Right lobe of liver (tissue), 6 donors: ENCODE measurements at regions not wholly inside any gene's neighbourhood (a gene's known extent, or its start where the extent isn't known, plus 50 kb on each side); places are given as distances from the start of the nearest gene placed in this dataset.

Source experiments
- ATAC-seq, 4 donors: fragments of 200-7000 bp; cut with Tn5 transposase; one replicate each; pipeline ENCODE4 v1.9.1; 2020; ENCODE audit warnings: mild to moderate bottlenecking in 4 of 4, moderate library complexity in 4 of 4
- DNase-seq, 3 donors: peaks; one replicate each; pipeline ENCODE4 v3.0.0-alpha.2; 2020
- H3K27ac ChIP-seq, 3 donors: fragments of 200-600 bp; one replicate each; pipeline ENCODE4 v1.8.0; 2022
- H3K27me3 ChIP-seq, 2 donors: fragments of 200-600 bp; one replicate each; pipeline ENCODE4 v1.8.0; 2022
- H3K36me3 ChIP-seq, 4 donors: fragments of 200-600 bp; sonication (generic) in 1 of 4; one replicate each; pipeline versions ENCODE4 v1.5.1 to v1.8.0; 2017 to 2022; ENCODE audit warnings: control low read depth in 1 of 4
- H3K4me1 ChIP-seq, 4 donors: fragments of 200-600 bp; sonication (generic) in 1 of 4; one replicate each; pipeline versions ENCODE4 v1.5.1 to v1.8.0; 2017 to 2022; ENCODE audit warnings: control low read depth in 1 of 4
- H3K4me3 ChIP-seq, 3 donors: fragments of 200-600 bp; one replicate each; pipeline ENCODE4 v1.8.0; 2022
- H3K9me3 ChIP-seq, 4 donors: fragments of 200-600 bp; sonication (generic) in 1 of 4; one replicate each; pipeline versions ENCODE4 v1.5.1 to v1.8.0; 2017 to 2022; ENCODE audit warnings: control low read depth in 1 of 4
- POLR2A ChIP-seq: fragments of 450-650 bp; IDR thresholded peaks from one replicate; pipeline ENCODE4 v1.6.1; 2017; ENCODE audit warnings: antibody characterized with exemption, mild to moderate bottlenecking
- WGBS: methylation state at CpG from one replicate; pipeline ENCODE4 v1.1.6; 2018; ENCODE audit warnings: low coverage, low lambda C conversion rate; ENCODE audit not compliant: insufficient coverage; ENCODE audit errors: missing lambda C conversion rate; 5-methylcytosine and 5-hydroxymethylcytosine counted together
- intact Hi-C, 2 donors: fragments of 100-400 bp; cut with DNase I; formaldehyde crosslinking; loops; one replicate each; pipeline versions ENCODE4 v1.11.2 to v1.14.1; 2022
- TF ChIP-seq, protein P1 (sequence below), 4 donors: fragments of 200-600 bp in 3 of 4; fragments of 450-650 bp in 1 of 4; IDR thresholded peaks; one replicate each; pipeline versions ENCODE4 v1.5.1 to v1.8.0; 2016 to 2022; ENCODE audit warnings: antibody characterized with exemption in 4 of 4, mild to moderate bottlenecking in 2 of 4
- donor health status: DM: no; HTN: yes; CAD: no.
- donor health status: DM: no; HTN: no; CAD: no.
- donor health status: DM: no; HTN: no; CAD: no.
- donor health status: DM: no; HTN: yes; CAD: no.
- donor health status: DM: no; HTN: yes; CAD: no.

DNA sequence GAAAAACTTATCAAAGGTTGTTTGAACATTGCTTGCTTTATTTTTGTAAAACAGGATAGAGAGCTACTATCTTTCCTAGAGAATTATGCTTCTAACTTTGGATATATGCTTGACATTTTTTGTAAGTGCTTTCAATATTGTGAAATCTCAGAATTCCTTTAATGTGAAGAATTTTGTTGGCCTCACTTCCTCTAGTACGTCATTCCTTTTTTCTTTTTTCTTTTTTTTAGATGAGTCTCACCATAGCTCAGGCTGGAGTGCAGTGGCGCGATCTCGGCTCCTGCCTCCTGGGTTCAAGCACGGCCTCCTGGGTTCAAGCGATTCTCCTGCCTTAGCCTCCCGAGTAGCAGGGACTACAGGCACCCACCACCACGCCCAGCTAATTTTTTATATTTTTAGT lies 668.1 kb downstream of the RFPL4B start:
- TF ChIP-seq, protein P1, sequence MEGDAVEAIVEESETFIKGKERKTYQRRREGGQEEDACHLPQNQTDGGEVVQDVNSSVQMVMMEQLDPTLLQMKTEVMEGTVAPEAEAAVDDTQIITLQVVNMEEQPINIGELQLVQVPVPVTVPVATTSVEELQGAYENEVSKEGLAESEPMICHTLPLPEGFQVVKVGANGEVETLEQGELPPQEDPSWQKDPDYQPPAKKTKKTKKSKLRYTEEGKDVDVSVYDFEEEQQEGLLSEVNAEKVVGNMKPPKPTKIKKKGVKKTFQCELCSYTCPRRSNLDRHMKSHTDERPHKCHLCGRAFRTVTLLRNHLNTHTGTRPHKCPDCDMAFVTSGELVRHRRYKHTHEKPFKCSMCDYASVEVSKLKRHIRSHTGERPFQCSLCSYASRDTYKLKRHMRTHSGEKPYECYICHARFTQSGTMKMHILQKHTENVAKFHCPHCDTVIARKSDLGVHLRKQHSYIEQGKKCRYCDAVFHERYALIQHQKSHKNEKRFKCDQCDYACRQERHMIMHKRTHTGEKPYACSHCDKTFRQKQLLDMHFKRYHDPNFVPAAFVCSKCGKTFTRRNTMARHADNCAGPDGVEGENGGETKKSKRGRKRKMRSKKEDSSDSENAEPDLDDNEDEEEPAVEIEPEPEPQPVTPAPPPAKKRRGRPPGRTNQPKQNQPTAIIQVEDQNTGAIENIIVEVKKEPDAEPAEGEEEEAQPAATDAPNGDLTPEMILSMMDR (IDR thresholded peaks at IDR 0.05) = no peak
- no peak for TF ChIP-seq POLR2A
- no peak overlapping the region for H3K27ac ChIP-seq
- no peaks in the 10 kb centered on the region for H3K4me1 ChIP-seq
- no peak overlapping the region for H3K4me3 ChIP-seq
- 43% methylated on average over 6 of the region's 8 CpGs for WGBS
- H3K27me3 ChIP-seq = no peaks in the 10 kb centered on the region
- H3K36me3 ChIP-seq = no peaks in the 10 kb centered on the region
- ATAC-seq = no peak
- no peak for DNase-seq
- intact Hi-C loops = no loop called here
- H3K9me3 ChIP-seq = no peaks in the 10 kb centered on the region

DNA sequence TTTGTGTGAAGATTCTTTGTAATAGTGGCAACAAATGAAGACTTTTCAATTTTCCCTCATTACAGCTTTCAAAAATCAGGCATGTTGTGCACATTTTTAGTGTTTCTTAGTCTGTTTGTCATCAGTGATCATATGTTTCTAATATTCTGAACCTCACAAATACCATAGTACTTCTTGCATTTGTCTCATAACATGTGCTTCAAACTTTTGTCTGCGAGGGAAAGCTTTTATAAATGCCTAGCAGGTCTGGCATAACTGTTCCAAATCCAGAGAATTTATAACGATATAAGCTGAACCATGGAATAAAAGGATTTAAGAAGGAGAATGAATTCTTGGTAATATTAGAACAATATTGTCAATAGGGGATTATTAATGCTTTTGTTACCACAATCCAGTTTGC lies 670.2 kb downstream of the RFPL4B start:
- Histone ChIP-seq H3K36me3 (no peaks in the 10 kb centered on the region), H3K27ac (no peak overlapping the region), H3K27me3 (no peaks in the 10 kb centered on the region), H3K4me1 (no peaks in the 10 kb centered on the region), H3K4me3 (no peak overlapping the region), H3K9me3 (no peaks in the 10 kb centered on the region)
- WGBS = 55% methylated on average over 2 of the region's 2 CpGs
- DNase-seq = no peak
- TF ChIP-seq POLR2A = no peak
- TF ChIP-seq, protein P1 (IDR thresholded peaks at IDR 0.05) = no peak
- intact Hi-C loops = no loop called here
- no peak for ATAC-seq

DNA sequence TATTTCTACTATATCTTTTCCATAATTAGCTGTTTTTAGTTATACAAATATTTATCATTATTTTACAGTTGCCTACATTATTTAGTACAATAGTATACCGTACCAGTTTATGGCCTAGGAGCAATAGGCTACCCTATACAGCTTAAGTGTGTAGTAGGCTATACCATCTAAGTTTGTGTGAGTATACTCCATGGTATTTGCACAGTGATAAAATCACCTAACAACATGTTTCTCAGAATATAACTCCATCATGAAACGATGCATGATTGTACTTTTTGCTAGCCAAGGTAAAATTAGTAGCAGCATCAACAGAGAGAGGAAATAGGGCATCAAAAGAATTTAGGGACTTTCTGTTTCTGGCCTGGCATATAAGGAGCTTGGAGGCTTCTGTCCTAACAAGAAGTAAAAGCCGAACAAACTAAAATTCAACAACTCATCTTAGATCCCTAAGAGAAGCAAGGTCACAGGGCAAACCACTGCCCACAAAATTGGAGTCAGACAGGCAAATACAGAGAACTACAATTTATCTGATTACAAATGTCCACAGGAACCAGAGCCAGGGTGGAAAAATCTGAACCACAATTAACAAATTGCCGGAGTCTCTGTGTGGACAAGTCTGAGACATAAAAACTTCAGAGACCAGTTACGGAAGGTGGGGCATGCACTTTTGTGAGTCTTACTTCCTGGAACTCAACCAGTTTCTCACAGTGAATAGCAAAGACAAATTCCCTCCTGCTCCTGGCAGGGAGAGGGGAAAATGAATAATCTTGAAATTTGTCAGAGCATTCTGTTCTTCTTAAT lies 671.4 kb downstream of the RFPL4B start:
- Histone ChIP-seq H3K9me3 (no peaks in the 10 kb centered on the region), H3K4me3 (no peak overlapping the region), H3K4me1 (no peaks in the 10 kb centered on the region), H3K27ac (no peak overlapping the region), H3K36me3 (no peaks in the 10 kb centered on the region), H3K27me3 (no peaks in the 10 kb centered on the region)
- TF ChIP-seq, protein P1 (IDR thresholded peaks at IDR 0.05) = no peak
- TF ChIP-seq POLR2A = no peak
- ATAC-seq (peak; percentile 23 to 79 (median 65)), DNase-seq (no peak)
- intact Hi-C loops = no loop called here
- 45% methylated on average over 4 of the region's 5 CpGs for WGBS

DNA sequence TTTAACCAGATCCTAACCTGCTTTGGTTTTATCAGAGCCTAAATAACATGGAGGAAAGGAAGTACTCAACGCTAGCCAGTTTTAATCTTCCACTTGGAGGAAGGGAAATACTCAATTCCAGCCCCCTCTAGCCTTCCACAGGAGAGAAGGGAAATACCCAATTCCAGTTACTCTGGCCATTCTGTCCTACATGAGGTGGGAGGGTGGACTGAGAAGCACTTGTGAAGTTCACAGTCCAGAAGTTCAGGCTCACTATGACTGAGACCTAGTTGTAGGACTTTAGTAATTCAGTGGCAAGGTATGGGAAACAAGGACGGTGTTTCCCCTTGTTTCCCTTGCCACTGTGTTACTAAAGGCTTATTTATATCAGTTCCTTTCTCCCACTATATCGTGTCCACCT lies 672.0 kb downstream of the RFPL4B start:
- intact Hi-C loops = no loop called here
- TF ChIP-seq, protein P1 (IDR thresholded peaks at IDR 0.05) = no peak
- no peak for TF ChIP-seq POLR2A
- Histone ChIP-seq H3K27ac (no peak overlapping the region), H3K27me3 (no peaks in the 10 kb centered on the region), H3K36me3 (no peaks in the 10 kb centered on the region), H3K9me3 (no peaks in the 10 kb centered on the region), H3K4me1 (no peaks in the 10 kb centered on the region), H3K4me3 (no peak overlapping the region)
- 55% methylated on average over 3 of the region's 3 CpGs for WGBS
- DNase-seq (no peak), ATAC-seq (no peak)
